ENCODE measurements at regions not wholly inside any gene's neighbourhood (a gene's known extent, or its start where the extent isn't known, plus 50 kb on each side); places are given as distances from the start of the nearest gene placed in this dataset.

DNA sequence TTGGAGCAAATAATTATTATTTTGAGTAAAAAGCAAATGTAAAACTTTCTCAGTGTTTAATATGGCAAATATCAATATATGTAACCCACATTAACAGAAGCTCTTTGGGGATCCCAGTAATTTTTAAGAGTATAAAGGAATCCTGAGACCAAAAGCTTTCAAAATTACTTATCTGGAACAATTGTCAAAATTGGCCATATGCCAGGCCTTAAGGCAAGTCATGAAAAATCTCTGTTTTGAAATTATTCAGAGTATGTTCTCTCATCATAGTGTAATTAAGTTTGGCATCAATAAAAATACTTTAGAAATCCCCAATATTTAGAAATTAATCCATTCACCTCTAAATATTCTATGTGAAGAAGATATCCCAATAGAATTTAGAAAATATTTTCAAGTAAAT is 225.3 kb upstream of the ARL4C start:
- no peaks in the 10 kb centered on the region for H3K27me3 ChIP-seq (ENCODE audit: insufficient read depth, insufficient read length)
- no peak overlapping the region for H3K9ac ChIP-seq (ENCODE audit: insufficient read length, low read depth)
- peaks cover 4% of the 10 kb centered on the region for H3K4me1 ChIP-seq (ENCODE audit: insufficient read depth, insufficient read length)
- H3K36me3 ChIP-seq (ENCODE audit: insufficient read depth, insufficient read length, low read length), result no peaks in the 10 kb centered on the region
- H3K9me3 ChIP-seq (ENCODE audit: insufficient read depth, low read length), result no peaks in the 10 kb centered on the region
- no peak for TF ChIP-seq SUZ12 (IDR thresholded peaks at IDR 0.05; ENCODE audit: extremely low read depth, insufficient read depth, insufficient read length)
- no peak for TF ChIP-seq ZNF274 (IDR thresholded peaks at IDR 0.05; ENCODE audit: low read depth, low read length)
- no peak for TF ChIP-seq YY1 (IDR thresholded peaks at IDR 0.05; ENCODE audit: insufficient read depth, insufficient read length)
- DNase-seq (ENCODE audit: low read depth, low spot score), result no peak
- H3K4me3 ChIP-seq (ENCODE audit: insufficient read length, low read depth), result no peak overlapping the region

DNA sequence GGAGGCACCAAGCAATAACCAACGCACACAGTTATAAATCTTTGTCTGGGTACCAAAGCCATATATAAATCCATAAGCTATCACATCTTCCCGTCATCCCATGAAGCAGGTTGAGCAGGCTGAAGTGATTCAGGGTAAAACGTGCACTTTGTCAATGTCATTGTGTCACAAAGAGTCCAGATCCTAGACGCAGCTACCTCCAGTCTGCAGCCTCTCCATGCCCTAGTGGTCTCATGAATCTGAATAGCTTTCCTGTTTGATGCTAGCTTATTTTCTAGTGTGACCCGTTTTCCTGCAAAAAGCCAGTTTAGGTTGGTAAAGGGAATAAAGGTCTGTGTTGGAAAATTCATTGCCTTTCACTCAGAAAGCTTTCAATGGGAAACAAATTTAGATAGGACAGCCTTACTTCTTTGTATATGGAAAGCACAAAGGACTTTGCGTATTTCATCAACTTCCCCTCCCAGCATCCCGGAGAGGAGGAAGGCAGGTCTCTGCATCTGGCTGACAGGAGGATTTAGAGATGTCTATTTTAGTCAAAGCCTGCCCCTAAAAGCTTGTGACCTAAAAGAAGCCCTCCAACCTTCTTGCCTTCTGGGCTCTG is 222.3 kb upstream of the ARL4C start:
- H3K4me1 ChIP-seq (ENCODE audit: insufficient read depth, insufficient read length), result peaks cover 4% of the 10 kb centered on the region
- no peaks in the 10 kb centered on the region for H3K36me3 ChIP-seq (ENCODE audit: insufficient read depth, insufficient read length, low read length)
- H3K9ac ChIP-seq (ENCODE audit: insufficient read length, low read depth), result no peak overlapping the region
- no peak for DNase-seq (ENCODE audit: low read depth, low spot score)
- no peaks in the 10 kb centered on the region for H3K9me3 ChIP-seq (ENCODE audit: insufficient read depth, low read length)
- H3K4me3 ChIP-seq (ENCODE audit: insufficient read length, low read depth), result no peak overlapping the region
- H3K27me3 ChIP-seq (ENCODE audit: insufficient read depth, insufficient read length), result no peaks in the 10 kb centered on the region
- TF ChIP-seq SUZ12 (IDR thresholded peaks at IDR 0.05; ENCODE audit: extremely low read depth, insufficient read depth, insufficient read length) (no peak), YY1 (IDR thresholded peaks at IDR 0.05; ENCODE audit: insufficient read depth, insufficient read length) (no peak), ZNF274 (IDR thresholded peaks at IDR 0.05; ENCODE audit: low read depth, low read length) (no peak)

DNA sequence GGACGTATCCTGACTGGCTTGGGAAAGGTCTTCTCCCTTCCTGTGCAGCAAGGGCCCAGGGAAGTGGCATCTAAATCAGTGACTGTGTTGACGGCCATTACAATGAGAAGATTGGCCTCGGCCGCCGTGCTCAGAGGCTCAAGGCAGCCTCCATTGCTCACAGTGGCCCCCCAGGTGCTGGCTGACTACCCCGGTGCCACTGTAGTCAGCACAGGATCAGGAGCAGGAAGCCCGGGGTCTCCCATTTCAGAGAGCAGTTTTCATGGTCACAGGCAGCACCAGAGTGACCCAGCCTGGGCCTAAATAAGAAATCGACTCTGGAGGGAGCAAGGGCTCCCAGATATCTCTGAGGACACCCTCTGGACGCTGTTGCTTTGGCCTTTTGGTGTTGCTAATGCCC is 219.4 kb upstream of the ARL4C start:
- no peaks in the 10 kb centered on the region for H3K9me3 ChIP-seq (ENCODE audit: insufficient read depth, low read length)
- H3K36me3 ChIP-seq (ENCODE audit: insufficient read depth, insufficient read length, low read length), result no peaks in the 10 kb centered on the region
- no peak overlapping the region for H3K9ac ChIP-seq (ENCODE audit: insufficient read length, low read depth)
- no peak overlapping the region for H3K4me3 ChIP-seq (ENCODE audit: insufficient read length, low read depth)
- TF ChIP-seq SUZ12 (IDR thresholded peaks at IDR 0.05; ENCODE audit: extremely low read depth, insufficient read depth, insufficient read length) (no peak), YY1 (IDR thresholded peaks at IDR 0.05; ENCODE audit: insufficient read depth, insufficient read length) (no peak), ZNF274 (IDR thresholded peaks at IDR 0.05; ENCODE audit: low read depth, low read length) (no peak)
- no peaks in the 10 kb centered on the region for H3K27me3 ChIP-seq (ENCODE audit: insufficient read depth, insufficient read length)
- peaks cover 4% of the 10 kb centered on the region for H3K4me1 ChIP-seq (ENCODE audit: insufficient read depth, insufficient read length)
- no peak for DNase-seq (ENCODE audit: low read depth, low spot score)

DNA sequence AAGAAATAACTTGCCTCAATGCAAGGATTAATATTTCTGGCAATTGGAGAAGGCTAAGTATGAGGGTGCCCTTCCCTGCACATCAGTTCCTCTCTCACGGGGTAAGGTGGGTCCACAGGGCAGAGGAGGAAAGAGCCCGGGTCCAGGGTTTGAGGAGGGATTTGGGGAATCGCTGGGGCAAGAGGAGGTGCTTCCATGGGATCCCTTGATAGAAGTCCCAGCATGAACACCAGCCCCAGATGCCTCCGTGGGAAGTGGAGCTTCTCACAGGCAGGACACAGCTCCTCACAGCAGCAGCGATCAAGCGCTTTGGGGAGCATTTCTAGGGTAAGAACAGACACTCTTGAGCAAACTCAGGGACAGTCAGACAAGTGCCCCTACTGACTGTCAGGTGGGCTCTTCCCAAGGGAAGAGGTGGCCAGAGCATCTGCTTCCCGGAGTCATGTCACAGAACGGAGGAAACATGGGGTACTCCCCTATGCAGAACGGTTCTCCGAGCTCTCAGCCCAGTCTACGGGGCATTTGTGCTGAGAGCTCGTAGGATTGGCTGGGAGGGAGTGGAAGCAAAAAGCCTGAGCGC is 218.9 kb upstream of the ARL4C start:
- no peak for DNase-seq (ENCODE audit: low read depth, low spot score)

GRCh38 chr2:234714711-234715110 is 217.8 kb upstream of the ARL4C start:
- no peak for DNase-seq (ENCODE audit: low read depth, low spot score)
- no peaks in the 10 kb centered on the region for H3K36me3 ChIP-seq (ENCODE audit: insufficient read depth, insufficient read length, low read length)
- TF ChIP-seq ZNF274 (IDR thresholded peaks at IDR 0.05; ENCODE audit: low read depth, low read length), result no peak
- TF ChIP-seq SUZ12 (IDR thresholded peaks at IDR 0.05; ENCODE audit: extremely low read depth, insufficient read depth, insufficient read length), result no peak
- TF ChIP-seq YY1 (IDR thresholded peaks at IDR 0.05; ENCODE audit: insufficient read depth, insufficient read length), result no peak
- no peaks in the 10 kb centered on the region for H3K27me3 ChIP-seq (ENCODE audit: insufficient read depth, insufficient read length)
- H3K4me1 ChIP-seq (ENCODE audit: insufficient read depth, insufficient read length), result peaks cover 6% of the 10 kb centered on the region
- no peaks in the 10 kb centered on the region for H3K9me3 ChIP-seq (ENCODE audit: insufficient read depth, low read length)
- H3K9ac ChIP-seq (ENCODE audit: insufficient read length, low read depth), result no peak overlapping the region
- H3K4me3 ChIP-seq (ENCODE audit: insufficient read length, low read depth), result no peak overlapping the region

More for the DNA sequence above, 218.9 kb upstream of the ARL4C start:
- Histone ChIP-seq H3K36me3 (ENCODE audit: insufficient read depth, insufficient read length, low read length) (no peaks in the 10 kb centered on the region), H3K9ac (ENCODE audit: insufficient read length, low read depth) (no peak overlapping the region), H3K9me3 (ENCODE audit: insufficient read depth, low read length) (no peaks in the 10 kb centered on the region), H3K27me3 (ENCODE audit: insufficient read depth, insufficient read length) (no peaks in the 10 kb centered on the region), H3K4me1 (ENCODE audit: insufficient read depth, insufficient read length) (peaks cover 4% of the 10 kb centered on the region), H3K4me3 (ENCODE audit: insufficient read length, low read depth) (no peak overlapping the region)
- TF ChIP-seq ZNF274 (IDR thresholded peaks at IDR 0.05; ENCODE audit: low read depth, low read length), result no peak
- TF ChIP-seq YY1 (IDR thresholded peaks at IDR 0.05; ENCODE audit: insufficient read depth, insufficient read length), result no peak
- TF ChIP-seq SUZ12 (IDR thresholded peaks at IDR 0.05; ENCODE audit: extremely low read depth, insufficient read depth, insufficient read length), result no peak

GRCh38 chr2:234712421-234712935 is 215.6 kb upstream of the ARL4C start:
- no peaks in the 10 kb centered on the region for H3K27me3 ChIP-seq (ENCODE audit: insufficient read depth, insufficient read length)
- peaks cover 8% of the 10 kb centered on the region for H3K4me1 ChIP-seq (ENCODE audit: insufficient read depth, insufficient read length)
- no peak overlapping the region for H3K9ac ChIP-seq (ENCODE audit: insufficient read length, low read depth)
- DNase-seq (ENCODE audit: low read depth, low spot score), result no peak
- H3K4me3 ChIP-seq (ENCODE audit: insufficient read length, low read depth), result no peak overlapping the region
- H3K9me3 ChIP-seq (ENCODE audit: insufficient read depth, low read length), result no peaks in the 10 kb centered on the region
- no peak for TF ChIP-seq YY1 (IDR thresholded peaks at IDR 0.05; ENCODE audit: insufficient read depth, insufficient read length)
- no peak for TF ChIP-seq SUZ12 (IDR thresholded peaks at IDR 0.05; ENCODE audit: extremely low read depth, insufficient read depth, insufficient read length)
- no peak for TF ChIP-seq ZNF274 (IDR thresholded peaks at IDR 0.05; ENCODE audit: low read depth, low read length)
- H3K36me3 ChIP-seq (ENCODE audit: insufficient read depth, insufficient read length, low read length), result no peaks in the 10 kb centered on the region

GRCh38 chr2:234711308-234711707 is 214.4 kb upstream of the ARL4C start:
- Histone ChIP-seq H3K9ac (ENCODE audit: insufficient read length, low read depth) (no peak overlapping the region), H3K9me3 (ENCODE audit: insufficient read depth, low read length) (no peaks in the 10 kb centered on the region), H3K4me1 (ENCODE audit: insufficient read depth, insufficient read length) (peaks cover 8% of the 10 kb centered on the region), H3K27me3 (ENCODE audit: insufficient read depth, insufficient read length) (no peaks in the 10 kb centered on the region), H3K4me3 (ENCODE audit: insufficient read length, low read depth) (no peak overlapping the region), H3K36me3 (ENCODE audit: insufficient read depth, insufficient read length, low read length) (no peaks in the 10 kb centered on the region)
- no peak for TF ChIP-seq SUZ12 (IDR thresholded peaks at IDR 0.05; ENCODE audit: extremely low read depth, insufficient read depth, insufficient read length)
- no peak for DNase-seq (ENCODE audit: low read depth, low spot score)

All from NT2/D1 (cell line).